ENCODE measurements at regions not wholly inside any gene's neighbourhood (a gene's known extent, or its start where the extent isn't known, plus 50 kb on each side); places are given as distances from the start of the nearest gene placed in this dataset.

DNA sequence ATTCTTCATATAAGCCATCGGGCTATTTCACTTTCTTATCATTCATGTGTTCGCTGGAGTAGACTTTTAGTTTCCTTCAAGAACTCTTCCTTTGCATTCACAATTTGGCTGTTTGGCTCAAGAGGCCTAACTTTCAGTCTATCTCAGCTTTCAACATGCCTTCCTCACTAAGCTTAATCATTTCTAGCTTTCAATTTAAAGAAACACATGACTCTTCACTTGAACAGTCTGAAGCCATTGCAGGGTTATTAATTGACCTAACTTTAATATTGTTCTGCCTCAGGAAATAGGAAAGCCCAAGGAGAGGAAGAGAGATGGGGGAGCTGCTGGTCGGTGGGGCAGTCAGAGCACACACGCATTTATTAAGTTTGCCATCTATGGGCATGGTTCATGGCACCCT lies 158.1 kb downstream of the SUCLA2 start:
- Mint-ChIP-seq H3K4me3 (no peak overlapping the region), H3K27me3 (peaks cover 0 to 6% of the 10 kb centered on the region in 2 donors), H3K27ac (no peak overlapping the region), H3K9me3 (no peaks in the 10 kb centered on the region), H3K36me3 (no peaks in the 10 kb centered on the region), H3K4me1 (ENCODE audit: low read depth in 2 of 2) (peaks cover 0 to 6% of the 10 kb centered on the region in 2 donors)
- DNase-seq (ENCODE audit: low spot score): no peak
- ATAC-seq: no peak

DNA sequence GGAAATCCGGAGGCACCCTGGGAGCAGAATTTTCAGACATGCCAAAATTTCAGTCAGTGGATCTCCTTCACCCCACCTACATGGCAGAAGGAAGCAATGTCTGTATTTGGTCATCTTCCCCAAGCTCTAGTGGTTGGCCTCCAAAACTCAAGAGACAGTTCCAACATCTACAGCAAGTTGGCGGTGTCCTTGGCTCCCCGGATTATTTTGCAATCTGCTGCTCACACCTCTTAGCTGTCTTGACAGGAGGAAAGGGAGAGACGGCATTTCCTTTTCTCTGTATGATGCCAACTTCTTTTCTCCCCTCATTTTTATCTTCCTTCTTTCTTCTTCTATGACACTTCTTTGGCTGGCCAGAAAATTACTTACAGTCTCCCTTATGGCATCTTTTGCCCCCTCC lies 159.9 kb downstream of the SUCLA2 start:
- Mint-ChIP-seq H3K36me3 (no peaks in the 10 kb centered on the region), H3K4me3 (no peak overlapping the region), H3K4me1 (ENCODE audit: low read depth in 2 of 2) (peaks cover 0 to 6% of the 10 kb centered on the region in 2 donors), H3K27ac (no peak overlapping the region), H3K9me3 (no peaks in the 10 kb centered on the region), H3K27me3 (peaks cover 0 to 3% of the 10 kb centered on the region in 2 donors)
- no peak for ATAC-seq
- DNase-seq (ENCODE audit: low spot score): no peak

- Mint-ChIP-seq H3K27me3 (peaks cover 0 to 2% of the 10 kb centered on the region in 2 donors), H3K4me1 (ENCODE audit: low read depth in 2 of 2) (peaks cover 0 to 6% of the 10 kb centered on the region in 2 donors)
Measured at GRCh38 chr13:47837906-47838305, 163.2 kb downstream of the SUCLA2 start.

DNA sequence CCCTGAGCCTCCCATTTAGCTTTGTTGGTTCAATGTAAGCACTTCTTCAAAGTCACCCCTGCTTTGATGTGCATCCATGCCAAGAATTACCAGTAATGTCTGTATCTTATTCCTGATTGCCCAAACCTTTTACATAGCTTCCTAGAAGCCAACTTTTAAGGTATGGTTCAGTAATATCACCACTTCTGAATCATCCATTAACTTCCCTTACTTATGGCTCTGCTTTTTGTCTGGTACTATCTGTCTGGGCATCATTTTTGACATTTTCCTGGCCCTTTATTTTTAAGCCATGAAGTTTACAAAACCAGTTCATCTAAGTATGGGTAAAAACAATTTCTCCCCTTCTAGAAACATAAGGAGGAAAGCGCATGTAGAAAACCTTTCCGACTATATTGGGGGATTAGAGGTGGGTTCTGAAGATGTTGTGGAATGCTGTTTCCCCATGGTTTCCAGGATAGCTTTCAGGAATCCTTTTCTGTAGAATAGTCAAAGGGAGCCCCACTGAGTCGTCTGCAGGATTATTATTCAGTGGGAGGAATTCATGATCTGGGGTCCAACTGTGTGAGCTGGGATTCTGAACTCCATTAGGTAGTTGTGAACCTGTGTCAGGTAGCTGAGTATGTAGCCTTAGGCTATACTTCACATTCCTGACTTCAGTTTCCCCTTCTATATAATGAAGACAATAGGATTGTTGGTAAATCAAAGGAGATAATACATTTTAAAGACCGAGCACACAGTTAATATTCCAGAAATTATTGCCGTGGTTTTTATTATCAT lies 163.8 kb downstream of the SUCLA2 start:
- Mint-ChIP-seq H3K36me3 (no peaks in the 10 kb centered on the region), H3K9me3 (no peaks in the 10 kb centered on the region), H3K27ac (no peak overlapping the region), H3K27me3 (peaks cover 0 to 2% of the 10 kb centered on the region in 2 donors), H3K4me3 (no peak overlapping the region), H3K4me1 (ENCODE audit: low read depth in 2 of 2) (peaks cover 0 to 6% of the 10 kb centered on the region in 2 donors)
- DNase-seq (ENCODE audit: low spot score): no peak
- no peak for ATAC-seq

More at GRCh38 chr13:47837906-47838305, 163.2 kb downstream of the SUCLA2 start:
- DNase-seq (ENCODE audit: low spot score) (no peak), ATAC-seq (no peak)
- Mint-ChIP-seq H3K9me3 (no peaks in the 10 kb centered on the region), H3K36me3 (no peaks in the 10 kb centered on the region), H3K27ac (no peak overlapping the region), H3K4me3 (no peak overlapping the region)

DNA sequence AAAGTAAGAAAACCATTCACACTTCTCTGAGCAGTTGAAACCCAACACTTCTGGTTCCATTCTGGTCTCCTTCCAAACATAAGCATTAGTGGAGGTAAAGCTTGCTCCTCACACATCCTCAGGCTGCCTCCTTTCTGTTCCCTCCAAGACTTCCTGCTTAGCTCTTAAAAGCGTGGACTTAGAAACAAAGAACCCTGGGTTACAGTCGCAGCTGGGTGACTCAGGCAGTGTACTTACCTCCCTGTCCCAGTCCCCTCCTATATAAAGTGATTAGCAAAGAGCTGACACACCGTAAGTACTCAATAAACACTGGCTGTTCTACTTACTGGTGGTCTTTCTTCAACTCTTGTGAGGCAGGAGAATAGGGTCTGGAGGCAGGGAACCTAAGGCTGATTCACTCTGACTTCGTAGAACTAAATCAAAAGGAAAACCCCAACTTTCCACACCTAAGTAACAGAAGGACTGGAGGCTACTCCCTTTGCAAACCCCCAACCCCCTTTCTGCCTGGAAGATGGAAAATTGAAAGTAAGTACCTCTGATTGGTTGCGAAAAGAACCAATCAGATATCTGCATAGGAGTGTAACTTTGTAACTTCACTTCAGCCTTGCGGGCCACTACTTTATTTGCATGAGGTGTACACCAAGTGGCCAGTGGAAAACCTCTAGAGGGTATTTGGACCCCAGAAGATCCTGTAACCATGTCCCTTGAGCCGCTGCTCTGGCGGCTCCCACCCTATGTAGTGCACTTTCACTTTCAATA lies 165.4 kb downstream of the SUCLA2 start:
- Mint-ChIP-seq H3K36me3 (no peaks in the 10 kb centered on the region), H3K4me1 (ENCODE audit: low read depth in 2 of 2) (peaks cover 0 to 4% of the 10 kb centered on the region in 2 donors), H3K4me3 (no peak overlapping the region), H3K9me3 (no peaks in the 10 kb centered on the region), H3K27ac (no peak overlapping the region), H3K27me3 (peaks cover 0 to 5% of the 10 kb centered on the region in 2 donors)
- ATAC-seq (no peak), DNase-seq (ENCODE audit: low spot score) (no peak)

- no peaks in the 10 kb centered on the region for H3K4me1 Mint-ChIP-seq (ENCODE audit: low read depth in 2 of 2)
- no peak for ATAC-seq
- no peak overlapping the region for H3K27ac Mint-ChIP-seq
- H3K4me3 Mint-ChIP-seq: no peak overlapping the region
- no peaks in the 10 kb centered on the region for H3K36me3 Mint-ChIP-seq
- peaks cover 0 to 3% of the 10 kb centered on the region in 2 donors for H3K27me3 Mint-ChIP-seq
- DNase-seq (ENCODE audit: low spot score): no peak
- H3K9me3 Mint-ChIP-seq: no peaks in the 10 kb centered on the region
Measured at GRCh38 chr13:47832458-47832972, 168.6 kb downstream of the SUCLA2 start.

DNA sequence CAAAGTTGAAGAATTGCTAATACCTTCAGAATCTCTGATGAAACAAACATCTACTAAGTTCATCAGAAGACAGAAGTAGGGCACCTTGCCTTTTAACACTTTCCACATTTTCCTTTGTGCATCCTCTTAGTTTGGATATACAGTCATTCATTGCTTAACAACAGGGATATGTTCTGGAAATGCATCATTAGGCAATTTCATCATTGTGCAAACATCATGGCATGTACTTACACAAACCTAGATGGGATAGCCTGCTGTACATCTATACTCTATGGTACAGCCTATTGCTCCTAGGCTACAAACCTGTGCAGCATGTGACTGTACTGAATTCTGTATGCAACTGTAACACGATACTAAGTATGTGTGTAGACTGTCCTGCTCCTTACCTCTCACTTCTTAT lies 169.8 kb downstream of the SUCLA2 start:
- Mint-ChIP-seq H3K4me3 (no peak overlapping the region), H3K4me1 (ENCODE audit: low read depth in 2 of 2) (no peaks in the 10 kb centered on the region), H3K36me3 (no peaks in the 10 kb centered on the region), H3K27me3 (peaks cover 0 to 3% of the 10 kb centered on the region in 2 donors), H3K9me3 (no peaks in the 10 kb centered on the region), H3K27ac (no peak overlapping the region)
- ATAC-seq (peak in 1 of 2 donors; percentile 43), DNase-seq (ENCODE audit: low spot score) (no peak)

- Mint-ChIP-seq H3K4me3 (no peak overlapping the region), H3K27ac (no peak overlapping the region), H3K4me1 (ENCODE audit: low read depth in 2 of 2) (no peaks in the 10 kb centered on the region), H3K36me3 (peaks cover 6% of the 10 kb centered on the region), H3K9me3 (peaks cover 6% of the 10 kb centered on the region), H3K27me3 (peaks cover 0 to 3% of the 10 kb centered on the region in 2 donors)
- DNase-seq (ENCODE audit: low spot score) (no peak), ATAC-seq (no peak)
Measured at GRCh38 chr13:47829690-47830089, 171.4 kb downstream of the SUCLA2 start.

DNA sequence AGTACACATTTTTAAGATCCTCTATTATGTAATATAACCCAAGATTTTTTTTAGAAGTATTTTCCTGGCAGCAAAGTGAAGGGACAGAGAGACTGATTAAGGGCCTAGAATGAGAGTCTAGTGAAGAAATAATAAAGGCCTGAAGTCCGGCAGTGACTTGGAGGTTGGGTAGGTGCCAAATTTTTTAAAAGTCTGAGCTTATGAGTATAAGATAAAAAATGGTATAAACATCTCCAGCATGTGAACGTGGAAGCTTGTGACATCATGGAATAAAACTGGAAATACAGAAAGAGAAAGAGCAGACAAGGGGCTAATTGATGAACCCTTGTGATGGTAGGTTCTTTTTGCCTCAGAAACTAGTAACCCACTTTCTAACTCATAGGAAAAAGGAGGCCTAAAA lies 174.6 kb downstream of the SUCLA2 start:
- DNase-seq (ENCODE audit: low spot score) (no peak), ATAC-seq (no peak)
- Mint-ChIP-seq H3K4me1 (ENCODE audit: low read depth in 2 of 2) (no peaks in the 10 kb centered on the region), H3K4me3 (no peak overlapping the region), H3K27ac (no peak overlapping the region), H3K27me3 (peaks cover under 1 to 9% of the 10 kb centered on the region in 2 donors), H3K36me3 (peaks cover 6% of the 10 kb centered on the region), H3K9me3 (peaks cover 8% of the 10 kb centered on the region)

- Mint-ChIP-seq H3K4me1 (ENCODE audit: low read depth in 2 of 2) (no peaks in the 10 kb centered on the region), H3K27ac (no peak overlapping the region), H3K9me3 (peaks cover 8% of the 10 kb centered on the region), H3K36me3 (peaks cover 6% of the 10 kb centered on the region), H3K27me3 (peaks cover 2 to 9% of the 10 kb centered on the region in 2 donors), H3K4me3 (no peak overlapping the region)
- DNase-seq (ENCODE audit: low spot score): no peak
- no peak for ATAC-seq
Measured at GRCh38 chr13:47822036-47822435, 179.0 kb downstream of the SUCLA2 start.

DNA sequence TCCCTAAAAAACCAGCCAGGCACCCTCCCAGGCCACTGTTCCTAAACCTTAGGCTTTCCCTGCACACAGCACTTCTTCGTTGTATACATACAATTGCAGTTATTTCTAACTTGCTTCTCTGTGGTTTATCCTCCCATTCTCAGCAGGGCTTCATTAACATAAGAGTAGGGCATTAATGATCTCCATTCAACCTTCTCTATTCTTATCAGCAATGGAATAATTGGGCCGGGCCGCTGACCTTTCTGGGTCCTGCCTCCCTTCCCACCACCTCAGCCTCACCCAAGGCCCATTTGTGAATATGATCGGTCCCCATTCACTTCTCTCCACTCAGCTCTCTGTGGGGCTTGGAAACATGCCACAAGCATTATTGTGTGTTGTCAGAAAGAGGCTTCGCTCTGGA lies 184.2 kb downstream of the SUCLA2 start:
- H3K9me3 Mint-ChIP-seq: no peaks in the 10 kb centered on the region
- H3K27ac Mint-ChIP-seq: no peak overlapping the region
- no peaks in the 10 kb centered on the region for H3K36me3 Mint-ChIP-seq
- H3K27me3 Mint-ChIP-seq: peaks cover 0 to 4% of the 10 kb centered on the region in 2 donors
- no peak overlapping the region for H3K4me3 Mint-ChIP-seq
- no peaks in the 10 kb centered on the region for H3K4me1 Mint-ChIP-seq (ENCODE audit: low read depth in 2 of 2)
- no peak for DNase-seq (ENCODE audit: low spot score)
- no peak for ATAC-seq

DNA sequence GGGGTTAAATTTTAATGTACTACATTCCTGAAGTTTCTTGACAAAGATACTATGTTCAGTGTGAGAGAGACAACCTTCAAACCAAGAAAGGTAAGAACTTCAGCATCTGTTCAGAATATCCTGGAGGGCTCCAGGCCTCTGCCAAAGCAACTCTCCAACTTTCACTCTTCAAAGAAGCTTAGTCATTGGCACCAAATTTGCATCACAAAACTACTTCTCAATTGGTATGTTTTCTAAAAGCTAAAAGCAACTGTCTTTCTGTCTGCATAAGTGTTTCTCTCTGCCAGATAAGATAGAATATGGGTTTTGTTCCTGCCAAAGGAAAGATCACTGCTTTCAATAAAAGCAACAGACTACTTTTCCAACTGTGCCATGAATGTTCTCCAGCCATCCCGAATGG lies 187.4 kb downstream of the SUCLA2 start:
- Mint-ChIP-seq H3K4me1 (ENCODE audit: low read depth in 2 of 2) (no peaks in the 10 kb centered on the region), H3K4me3 (no peak overlapping the region), H3K9me3 (no peaks in the 10 kb centered on the region)

GRCh38 chr13:47809411-47809810 lies 191.7 kb downstream of the SUCLA2 start:
- DNase-seq (ENCODE audit: low spot score) (no peak), ATAC-seq (no peak)
- Mint-ChIP-seq H3K4me3 (no peak overlapping the region), H3K27me3 (peaks cover 0 to 2% of the 10 kb centered on the region in 2 donors), H3K36me3 (no peaks in the 10 kb centered on the region), H3K9me3 (no peaks in the 10 kb centered on the region), H3K4me1 (ENCODE audit: low read depth in 2 of 2) (no peaks in the 10 kb centered on the region), H3K27ac (no peak overlapping the region)

More for the DNA sequence above, 187.4 kb downstream of the SUCLA2 start:
- no peak for ATAC-seq
- no peak overlapping the region for H3K27ac Mint-ChIP-seq
- no peak for DNase-seq (ENCODE audit: low spot score)
- peaks cover 0 to 2% of the 10 kb centered on the region in 2 donors for H3K27me3 Mint-ChIP-seq
- no peaks in the 10 kb centered on the region for H3K36me3 Mint-ChIP-seq

GRCh38 chr13:47803131-47803530 lies 197.9 kb downstream of the SUCLA2 start:
- peaks cover 3 to 5% of the 10 kb centered on the region in 2 donors for H3K27me3 Mint-ChIP-seq
- no peaks in the 10 kb centered on the region for H3K36me3 Mint-ChIP-seq
- no peak for DNase-seq (ENCODE audit: low spot score)
- H3K9me3 Mint-ChIP-seq: no peaks in the 10 kb centered on the region
- no peak overlapping the region for H3K4me3 Mint-ChIP-seq
- no peaks in the 10 kb centered on the region for H3K4me1 Mint-ChIP-seq (ENCODE audit: low read depth in 2 of 2)
- H3K27ac Mint-ChIP-seq: no peak overlapping the region
- ATAC-seq: no peak

Measured in natural killer cell treated with Interleukin-12 subunit alpha and Interleukin-12 subunit beta and Interleukin-15 and Interleukin-18, amount 100 ng/mL, for 72 hours (primary cell).